Activated naive CD8-positive, alpha-beta T cell treated with anti-CD3 and anti-CD28 coated beads, Interleukin-2, amount 50 U/mL, for 24 hours (primary cell): ENCODE measurements at regions not wholly inside any gene's neighbourhood (a gene's known extent, or its start where the extent isn't known, plus 50 kb on each side); places are given as distances from the start of the nearest gene placed in this dataset.
"Not testable (repeated sequence)": the region's sequence is repeated elsewhere in the genome, so short reads cannot be mapped to it uniquely, and the experiment has no call there.

Experiments used
- ATAC-seq: fragments of 150-1000 bp; cut with Tn5 transposase; one replicate; pipeline ENCODE4 v1.10.0; 2021
- DNase-seq: peaks from one replicate; pipeline ENCODE4 v3.0.0; 2021
- H3K27ac Mint-ChIP-seq: one replicate; pipeline ENCODE4 v1.8.0; 2021; ENCODE audit warnings: mild to moderate bottlenecking, mixed read lengths
- H3K27me3 Mint-ChIP-seq: one replicate; pipeline ENCODE4 v1.8.0; 2021; ENCODE audit warnings: mixed read lengths
- H3K36me3 Mint-ChIP-seq: one replicate; pipeline ENCODE4 v1.8.0; 2021; ENCODE audit warnings: low read depth, mixed read lengths
- H3K4me1 Mint-ChIP-seq: one replicate; pipeline ENCODE4 v1.8.0; 2021; ENCODE audit warnings: mixed read lengths
- H3K4me3 Mint-ChIP-seq: one replicate; pipeline ENCODE4 v1.8.0; 2021; ENCODE audit warnings: mild to moderate bottlenecking, moderate library complexity, mixed read lengths
- H3K9me3 Mint-ChIP-seq: one replicate; pipeline ENCODE4 v1.8.0; 2021; ENCODE audit warnings: mixed read lengths

GRCh38 chr9:93776873-93777272, 178.3 kb downstream of the BARX1 start:
- H3K4me1 Mint-ChIP-seq = no peaks in the 10 kb centered on the region

GRCh38 chr9:93776256-93776655, 178.9 kb downstream of the BARX1 start:
- Mint-ChIP-seq H3K27ac (no peak overlapping the region), H3K4me3 (no peak overlapping the region), H3K27me3 (peaks cover 9% of the 10 kb centered on the region), H3K36me3 (no peaks in the 10 kb centered on the region), H3K9me3 (no peaks in the 10 kb centered on the region), H3K4me1 (no peaks in the 10 kb centered on the region)
- ATAC-seq (no peak), DNase-seq (no peak)

More at GRCh38 chr9:93776873-93777272, 178.3 kb downstream of the BARX1 start:
- no peak overlapping the region for H3K27ac Mint-ChIP-seq
- H3K4me3 Mint-ChIP-seq = no peak overlapping the region
- H3K27me3 Mint-ChIP-seq = peaks cover 9% of the 10 kb centered on the region
- DNase-seq = no peak
- no peaks in the 10 kb centered on the region for H3K36me3 Mint-ChIP-seq
- no peaks in the 10 kb centered on the region for H3K9me3 Mint-ChIP-seq
- ATAC-seq = no peak

- ATAC-seq (no peak), DNase-seq (no peak)
- H3K4me3 Mint-ChIP-seq = no peak overlapping the region
- peaks cover 12% of the 10 kb centered on the region for H3K27me3 Mint-ChIP-seq
- H3K36me3 Mint-ChIP-seq = no peaks in the 10 kb centered on the region
- H3K4me1 Mint-ChIP-seq = no peaks in the 10 kb centered on the region
- H3K27ac Mint-ChIP-seq = no peak overlapping the region
- no peaks in the 10 kb centered on the region for H3K9me3 Mint-ChIP-seq
These were observed 180.6 kb downstream of the BARX1 start for GRCh38 chr9:93774331-93775102.

GRCh38 chr9:93771276-93771675, 183.9 kb downstream of the BARX1 start:
- Mint-ChIP-seq H3K4me1 (no peaks in the 10 kb centered on the region), H3K27ac (no peak overlapping the region), H3K4me3 (no peak overlapping the region), H3K27me3 (peaks cover 12% of the 10 kb centered on the region), H3K36me3 (no peaks in the 10 kb centered on the region), H3K9me3 (no peaks in the 10 kb centered on the region)
- DNase-seq (no peak), ATAC-seq (no peak)

GRCh38 chr9:93761822-93762221, 185.4 kb downstream of the PHF2 start:
- DNase-seq = no peak
- no peak for ATAC-seq
- H3K27me3 Mint-ChIP-seq = peaks cover 16% of the 10 kb centered on the region
- no peak overlapping the region for H3K4me3 Mint-ChIP-seq
- H3K36me3 Mint-ChIP-seq = no peaks in the 10 kb centered on the region
- no peak overlapping the region for H3K27ac Mint-ChIP-seq
- H3K9me3 Mint-ChIP-seq = peaks cover 15% of the 10 kb centered on the region
- no peaks in the 10 kb centered on the region for H3K4me1 Mint-ChIP-seq

- ATAC-seq (no peak), DNase-seq (no peak)
- Mint-ChIP-seq H3K27ac (no peak overlapping the region), H3K4me3 (no peak overlapping the region), H3K27me3 (peaks cover 13% of the 10 kb centered on the region), H3K4me1 (no peaks in the 10 kb centered on the region), H3K9me3 (peaks cover 68% of the 10 kb centered on the region), H3K36me3 (peaks cover 23% of the 10 kb centered on the region)
These were observed 173.7 kb downstream of the PHF2 start for GRCh38 chr9:93750045-93750444.

GRCh38 chr9:93748827-93749226, 172.4 kb downstream of the PHF2 start:
- Mint-ChIP-seq H3K36me3 (peaks cover 23% of the 10 kb centered on the region), H3K9me3 (peaks cover 67% of the 10 kb centered on the region)
- not testable (repeated sequence) for ATAC-seq, H3K27me3 Mint-ChIP-seq, H3K4me1 Mint-ChIP-seq, H3K4me3 Mint-ChIP-seq, DNase-seq, H3K27ac Mint-ChIP-seq

GRCh38 chr9:93731963-93732362, 155.6 kb downstream of the PHF2 start:
- Mint-ChIP-seq H3K9me3 (peaks cover 39% of the 10 kb centered on the region), H3K27me3 (peaks cover 26% of the 10 kb centered on the region), H3K4me1 (no peaks in the 10 kb centered on the region), H3K36me3 (no peaks in the 10 kb centered on the region), H3K27ac (no peak overlapping the region), H3K4me3 (no peak overlapping the region)
- no peak for DNase-seq
- no peak for ATAC-seq

GRCh38 chr9:93730648-93731047, 154.3 kb downstream of the PHF2 start:
- no peak overlapping the region for H3K4me3 Mint-ChIP-seq
- H3K9me3 Mint-ChIP-seq = peaks cover 37% of the 10 kb centered on the region
- DNase-seq (no peak), ATAC-seq (no peak)
- peaks cover 25% of the 10 kb centered on the region for H3K27me3 Mint-ChIP-seq
- H3K4me1 Mint-ChIP-seq = no peaks in the 10 kb centered on the region
- no peak overlapping the region for H3K27ac Mint-ChIP-seq
- H3K36me3 Mint-ChIP-seq = no peaks in the 10 kb centered on the region

GRCh38 chr9:93730217-93730616, 153.8 kb downstream of the PHF2 start:
- H3K36me3 Mint-ChIP-seq = no peaks in the 10 kb centered on the region
- ATAC-seq = no peak
- DNase-seq = no peak
- H3K27me3 Mint-ChIP-seq = peaks cover 25% of the 10 kb centered on the region
- H3K4me1 Mint-ChIP-seq = no peaks in the 10 kb centered on the region
- H3K27ac Mint-ChIP-seq = no peak overlapping the region
- peaks cover 32% of the 10 kb centered on the region for H3K9me3 Mint-ChIP-seq
- H3K4me3 Mint-ChIP-seq = no peak overlapping the region
